SU-DHL-6 (cell line): ENCODE measurements at regions not wholly inside any gene's neighbourhood (a gene's known extent, or its start where the extent isn't known, plus 50 kb on each side); places are given as distances from the start of the nearest gene placed in this dataset.

Experiments used
- H2AFZ ChIP-seq: fragments of 200-600 bp; sonication (generic); 2 replicates; pipeline ENCODE4 v1.6.1; 2014; ENCODE audit warnings: low read depth, mild to moderate bottlenecking, moderate library complexity, mixed read lengths, antibody characterized with exemption, low read length; ENCODE audit not compliant: severe bottlenecking
- H3F3A ChIP-seq: fragments of 200-600 bp; shearing (Covaris generic); 2 replicates; pipeline ENCODE4 v1.6.0; 2016; ENCODE audit warnings: antibody characterized with exemption, mild to moderate bottlenecking; ENCODE audit not compliant: insufficient read depth
- H3K27ac ChIP-seq: fragments of 200-600 bp; sonication (generic); 2 replicates; pipeline ENCODE4 v1.5.1; 2016; ENCODE audit warnings: low read depth, mild to moderate bottlenecking, low read length, moderate library complexity, mixed read lengths
- H3K27me3 ChIP-seq: fragments of 200-600 bp; sonication (generic), shearing (Covaris generic); 2 replicates; pipeline ENCODE4 v1.6.0; 2014; ENCODE audit warnings: mild to moderate bottlenecking, low read length
- H3K36me3 ChIP-seq: fragments of 200-600 bp; sonication (generic); 2 replicates; pipeline ENCODE4 v1.6.1; 2014; ENCODE audit warnings: mild to moderate bottlenecking, low read length, mixed read lengths
- H3K4me2 ChIP-seq: fragments of 300-600, 200-600 bp; shearing (Covaris generic), sonication (generic); 2 replicates; pipeline ENCODE4 v1.6.0; 2014; ENCODE audit warnings: low read length, low read depth, mild to moderate bottlenecking; ENCODE audit not compliant: poor library complexity, severe bottlenecking
- H3K4me3 ChIP-seq: fragments of 200-600 bp; sonication (generic); 2 replicates; pipeline ENCODE4 v1.5.1; 2014; ENCODE audit warnings: antibody characterized with exemption, low read length, mild to moderate bottlenecking, mixed read lengths; ENCODE audit not compliant: insufficient read depth, poor library complexity, severe bottlenecking
- H3K79me2 ChIP-seq: fragments of 200-600 bp; sonication (generic); 2 replicates; pipeline ENCODE4 v1.6.1; 2014; ENCODE audit warnings: mild to moderate bottlenecking, low read length, moderate library complexity; ENCODE audit not compliant: insufficient read depth
- H3K9ac ChIP-seq: fragments of 200-600 bp; sonication (generic); 2 replicates; pipeline ENCODE4 v1.7.0; 2014; ENCODE audit warnings: mild to moderate bottlenecking, low read length
- H3K9me2 ChIP-seq: fragments of 200-600 bp; sonication (generic); replicated peaks from 2 replicates; pipeline ENCODE4 v1.6.1; 2014; ENCODE audit warnings: low read length; ENCODE audit not compliant: insufficient read depth
- H3K9me3 ChIP-seq: fragments of 200-600 bp; sonication (generic); 2 replicates; pipeline ENCODE4 v1.6.1; 2014; ENCODE audit warnings: low read length, mixed read lengths; ENCODE audit not compliant: insufficient read depth
- H4K20me1 ChIP-seq: fragments of 200-600 bp; sonication (generic); 2 replicates; pipeline ENCODE4 v1.6.1; 2014; ENCODE audit warnings: low read depth, mild to moderate bottlenecking, antibody characterized with exemption, low read length, moderate library complexity, mixed read lengths
- EZH2phosphoT487 ChIP-seq: fragments of 200-600 bp; sonication (generic), shearing (Covaris generic); conservative IDR thresholded peaks from 2 replicates; pipeline ENCODE4 v1.6.1; 2018; ENCODE audit warnings: mild to moderate bottlenecking, antibody characterized with exemption, low read length, moderate library complexity, mixed read lengths
- TF ChIP-seq, protein P1 (sequence below): fragments of 200-600 bp; sonication (generic); IDR thresholded peaks from one replicate; pipeline ENCODE4 v1.5.1; 2017; ENCODE audit warnings: antibody characterized with exemption, mild to moderate bottlenecking, low read length, moderate library complexity; ENCODE audit not compliant: insufficient read depth, poor library complexity, severe bottlenecking

- no peak overlapping the region for H3K4me3 ChIP-seq
- no peaks in the 10 kb centered on the region for H3K36me3 ChIP-seq
- no peak overlapping the region for H3K9ac ChIP-seq
- H3K27me3 ChIP-seq: no peaks in the 10 kb centered on the region
- H3K9me2 ChIP-seq: no peaks in the 10 kb centered on the region
- H3K9me3 ChIP-seq: no peaks in the 10 kb centered on the region
- H4K20me1 ChIP-seq: no peaks in the 10 kb centered on the region
- no peak overlapping the region for H2AFZ ChIP-seq
- H3K4me2 ChIP-seq: no peak overlapping the region
- H3K79me2 ChIP-seq: no peaks in the 10 kb centered on the region
- H3F3A ChIP-seq: no peaks in the 10 kb centered on the region
- TF ChIP-seq EZH2phosphoT487: no peak
- TF ChIP-seq, protein P1, sequence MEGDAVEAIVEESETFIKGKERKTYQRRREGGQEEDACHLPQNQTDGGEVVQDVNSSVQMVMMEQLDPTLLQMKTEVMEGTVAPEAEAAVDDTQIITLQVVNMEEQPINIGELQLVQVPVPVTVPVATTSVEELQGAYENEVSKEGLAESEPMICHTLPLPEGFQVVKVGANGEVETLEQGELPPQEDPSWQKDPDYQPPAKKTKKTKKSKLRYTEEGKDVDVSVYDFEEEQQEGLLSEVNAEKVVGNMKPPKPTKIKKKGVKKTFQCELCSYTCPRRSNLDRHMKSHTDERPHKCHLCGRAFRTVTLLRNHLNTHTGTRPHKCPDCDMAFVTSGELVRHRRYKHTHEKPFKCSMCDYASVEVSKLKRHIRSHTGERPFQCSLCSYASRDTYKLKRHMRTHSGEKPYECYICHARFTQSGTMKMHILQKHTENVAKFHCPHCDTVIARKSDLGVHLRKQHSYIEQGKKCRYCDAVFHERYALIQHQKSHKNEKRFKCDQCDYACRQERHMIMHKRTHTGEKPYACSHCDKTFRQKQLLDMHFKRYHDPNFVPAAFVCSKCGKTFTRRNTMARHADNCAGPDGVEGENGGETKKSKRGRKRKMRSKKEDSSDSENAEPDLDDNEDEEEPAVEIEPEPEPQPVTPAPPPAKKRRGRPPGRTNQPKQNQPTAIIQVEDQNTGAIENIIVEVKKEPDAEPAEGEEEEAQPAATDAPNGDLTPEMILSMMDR: no peak
- H3K27ac ChIP-seq: no peak overlapping the region
These were observed 174.5 kb upstream of the RMP24 start for GRCh38 chr18:35797948-35798347.

GRCh38 chr18:35803551-35803950 lies 168.9 kb upstream of the RMP24 start:
- H3K9ac ChIP-seq: no peak overlapping the region
- H4K20me1 ChIP-seq: no peaks in the 10 kb centered on the region
- H3K27me3 ChIP-seq: no peaks in the 10 kb centered on the region
- no peak overlapping the region for H3K4me2 ChIP-seq
- H3K79me2 ChIP-seq: no peaks in the 10 kb centered on the region
- no peaks in the 10 kb centered on the region for H3K36me3 ChIP-seq
- no peaks in the 10 kb centered on the region for H3F3A ChIP-seq
- H3K4me3 ChIP-seq: no peak overlapping the region
- H3K9me3 ChIP-seq: no peaks in the 10 kb centered on the region
- H2AFZ ChIP-seq: no peak overlapping the region
- no peak for TF ChIP-seq EZH2phosphoT487
- TF ChIP-seq, protein P1: no peak
- no peaks in the 10 kb centered on the region for H3K9me2 ChIP-seq
- no peak overlapping the region for H3K27ac ChIP-seq

GRCh38 chr18:35804377-35804776 lies 168.1 kb upstream of the RMP24 start:
- Histone ChIP-seq H2AFZ (no peak overlapping the region), H3K9me2 (no peaks in the 10 kb centered on the region), H3K9ac (no peak overlapping the region), H3K9me3 (no peaks in the 10 kb centered on the region), H3K36me3 (no peaks in the 10 kb centered on the region), H3K27ac (no peak overlapping the region), H3K27me3 (no peaks in the 10 kb centered on the region), H4K20me1 (no peaks in the 10 kb centered on the region), H3K79me2 (no peaks in the 10 kb centered on the region), H3K4me3 (no peak overlapping the region), H3K4me2 (no peak overlapping the region), H3F3A (no peaks in the 10 kb centered on the region)
- TF ChIP-seq, protein P1: no peak
- no peak for TF ChIP-seq EZH2phosphoT487
